ENCODE measurements at regions not wholly inside any gene's neighbourhood (a gene's known extent, or its start where the extent isn't known, plus 50 kb on each side); places are given as distances from the start of the nearest gene placed in this dataset.

DNA sequence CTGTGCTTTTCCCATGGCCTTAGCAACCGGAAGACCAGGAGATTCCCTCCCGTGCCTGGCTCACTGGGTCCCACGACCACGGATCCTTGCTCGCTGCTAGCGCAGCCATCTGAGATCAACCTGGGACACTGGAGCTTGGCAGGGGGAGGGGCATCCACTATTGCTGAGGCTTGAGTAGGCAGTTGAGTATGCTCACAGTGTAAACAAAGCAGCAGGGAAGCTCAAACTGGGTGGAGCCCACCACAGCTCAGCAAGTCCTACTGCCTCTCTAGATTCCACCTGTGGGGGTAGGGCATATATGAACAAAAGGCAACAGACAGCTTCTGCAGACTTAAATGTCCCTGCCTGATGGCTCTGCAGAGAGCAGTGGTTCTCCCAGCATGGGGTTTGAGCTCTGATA is 697.0 kb downstream of the SORCS1 start:
- H3K9ac ChIP-seq (ENCODE audit: insufficient read length, low read depth): no peak overlapping the region
- H3K36me3 ChIP-seq (ENCODE audit: insufficient read depth, insufficient read length, low read length): no peaks in the 10 kb centered on the region
- H3K4me1 ChIP-seq (ENCODE audit: insufficient read depth, insufficient read length): peaks cover 5% of the 10 kb centered on the region
- peak; percentile 23 for DNase-seq (ENCODE audit: low read depth, low spot score)
- H3K4me3 ChIP-seq (ENCODE audit: insufficient read length, low read depth): no peak overlapping the region
- no peaks in the 10 kb centered on the region for H3K9me3 ChIP-seq (ENCODE audit: insufficient read depth, low read length)
- H3K27me3 ChIP-seq (ENCODE audit: insufficient read depth, insufficient read length): no peaks in the 10 kb centered on the region
- TF ChIP-seq ZNF274 (IDR thresholded peaks at IDR 0.05; ENCODE audit: low read depth, low read length): no peak

DNA sequence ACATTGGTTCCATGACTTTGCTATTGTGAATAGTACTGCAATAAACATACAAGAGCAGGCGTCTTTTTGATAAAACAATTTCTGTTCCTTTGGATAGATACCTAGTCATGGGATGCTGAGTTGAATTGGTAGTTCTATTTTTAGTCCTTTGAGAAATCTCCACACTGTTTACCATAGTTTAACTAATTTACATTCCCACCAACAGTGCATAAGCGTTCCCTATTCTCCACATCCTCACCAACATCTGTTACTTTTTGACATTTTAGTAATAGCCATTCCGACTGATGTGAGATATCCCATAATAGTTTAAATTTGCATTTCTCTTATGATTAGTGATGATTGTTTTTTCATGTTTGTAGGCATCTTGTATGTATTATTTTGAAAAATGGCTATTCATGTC is 707.0 kb downstream of the SORCS1 start:
- Histone ChIP-seq H3K9ac (ENCODE audit: insufficient read length, low read depth) (no peak overlapping the region), H3K36me3 (ENCODE audit: insufficient read depth, insufficient read length, low read length) (no peaks in the 10 kb centered on the region), H3K27me3 (ENCODE audit: insufficient read depth, insufficient read length) (no peaks in the 10 kb centered on the region), H3K4me1 (ENCODE audit: insufficient read depth, insufficient read length) (no peaks in the 10 kb centered on the region), H3K9me3 (ENCODE audit: insufficient read depth, low read length) (no peaks in the 10 kb centered on the region), H3K4me3 (ENCODE audit: insufficient read length, low read depth) (no peak overlapping the region)
- TF ChIP-seq YY1 (IDR thresholded peaks at IDR 0.05; ENCODE audit: insufficient read depth, insufficient read length) (no peak), SUZ12 (IDR thresholded peaks at IDR 0.05; ENCODE audit: extremely low read depth, insufficient read depth, insufficient read length) (no peak), ZNF274 (IDR thresholded peaks at IDR 0.05; ENCODE audit: low read depth, low read length) (no peak)
- no peak for DNase-seq (ENCODE audit: low read depth, low spot score)

DNA sequence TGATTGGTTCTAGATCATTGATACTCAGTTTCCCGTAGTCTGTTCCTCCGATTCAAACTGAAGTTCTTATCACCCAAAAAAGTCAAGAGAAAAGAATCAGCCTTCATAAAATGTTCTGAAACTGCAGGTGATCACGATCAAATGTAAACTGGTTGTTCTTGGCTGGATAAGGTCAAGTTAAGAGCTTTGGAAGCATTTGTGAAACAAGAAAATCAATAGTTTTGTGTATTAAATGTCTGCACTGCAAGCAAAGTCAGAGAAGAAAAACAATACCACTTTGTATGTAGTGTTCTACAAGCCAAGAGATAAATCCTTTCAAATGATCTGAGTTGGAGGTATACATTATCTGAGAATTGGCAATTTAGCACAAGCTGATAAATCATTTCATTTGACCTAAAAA is 710.3 kb downstream of the SORCS1 start:
- no peak overlapping the region for H3K9ac ChIP-seq (ENCODE audit: insufficient read length, low read depth)
- H3K27me3 ChIP-seq (ENCODE audit: insufficient read depth, insufficient read length): no peaks in the 10 kb centered on the region
- H3K36me3 ChIP-seq (ENCODE audit: insufficient read depth, insufficient read length, low read length): no peaks in the 10 kb centered on the region
- no peaks in the 10 kb centered on the region for H3K4me1 ChIP-seq (ENCODE audit: insufficient read depth, insufficient read length)
- no peaks in the 10 kb centered on the region for H3K9me3 ChIP-seq (ENCODE audit: insufficient read depth, low read length)
- no peak for DNase-seq (ENCODE audit: low read depth, low spot score)
- TF ChIP-seq ZNF274 (IDR thresholded peaks at IDR 0.05; ENCODE audit: low read depth, low read length): no peak
- TF ChIP-seq SUZ12 (IDR thresholded peaks at IDR 0.05; ENCODE audit: extremely low read depth, insufficient read depth, insufficient read length): no peak
- no peak for TF ChIP-seq YY1 (IDR thresholded peaks at IDR 0.05; ENCODE audit: insufficient read depth, insufficient read length)
- H3K4me3 ChIP-seq (ENCODE audit: insufficient read length, low read depth): no peak overlapping the region

DNA sequence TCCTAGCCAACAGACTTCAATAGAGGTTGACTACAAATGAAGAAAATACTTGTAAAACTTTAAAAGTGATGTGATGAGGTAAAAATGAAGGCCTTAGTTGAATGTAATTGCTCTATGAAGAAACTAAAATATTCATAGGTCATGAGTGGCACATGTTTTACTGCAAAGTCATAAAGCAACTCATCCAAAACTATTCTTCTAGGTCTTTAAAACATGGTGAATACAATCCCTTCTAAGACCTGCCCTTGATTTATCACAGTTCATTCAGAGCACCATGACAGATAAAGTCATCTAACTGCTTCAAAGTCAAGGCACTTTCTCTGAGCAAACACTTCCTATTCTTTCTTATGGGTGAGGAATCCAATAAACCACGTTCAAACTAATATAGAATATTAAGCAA is 713.5 kb downstream of the SORCS1 start:
- Histone ChIP-seq H3K36me3 (ENCODE audit: insufficient read depth, insufficient read length, low read length) (no peaks in the 10 kb centered on the region), H3K9me3 (ENCODE audit: insufficient read depth, low read length) (no peaks in the 10 kb centered on the region), H3K27me3 (ENCODE audit: insufficient read depth, insufficient read length) (no peaks in the 10 kb centered on the region), H3K4me3 (ENCODE audit: insufficient read length, low read depth) (no peak overlapping the region), H3K9ac (ENCODE audit: insufficient read length, low read depth) (no peak overlapping the region), H3K4me1 (ENCODE audit: insufficient read depth, insufficient read length) (no peaks in the 10 kb centered on the region)
- DNase-seq (ENCODE audit: low read depth, low spot score): no peak
- no peak for TF ChIP-seq ZNF274 (IDR thresholded peaks at IDR 0.05; ENCODE audit: low read depth, low read length)

DNA sequence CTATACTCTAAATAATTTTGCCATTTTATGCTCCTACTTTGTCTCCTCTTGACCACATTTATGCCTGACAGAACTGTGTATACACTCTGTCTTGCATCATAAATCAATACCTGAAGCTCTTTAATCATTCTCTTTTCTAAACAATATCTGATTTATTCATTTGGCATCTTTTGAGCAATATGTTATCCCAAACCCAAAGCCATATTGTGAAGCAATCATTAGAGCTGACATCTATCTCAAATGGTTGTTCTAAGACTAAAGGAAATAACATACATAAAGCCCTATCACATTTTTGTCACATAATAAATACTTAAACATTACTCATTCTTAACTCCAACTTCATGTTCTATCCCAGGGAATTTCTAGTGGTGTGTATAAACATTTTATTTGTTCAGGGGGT is 717.6 kb downstream of the SORCS1 start:
- no peak for DNase-seq (ENCODE audit: low read depth, low spot score)
- no peaks in the 10 kb centered on the region for H3K9me3 ChIP-seq (ENCODE audit: insufficient read depth, low read length)
- H3K36me3 ChIP-seq (ENCODE audit: insufficient read depth, insufficient read length, low read length): no peaks in the 10 kb centered on the region
- H3K27me3 ChIP-seq (ENCODE audit: insufficient read depth, insufficient read length): no peaks in the 10 kb centered on the region
- no peak overlapping the region for H3K9ac ChIP-seq (ENCODE audit: insufficient read length, low read depth)
- TF ChIP-seq ZNF274 (IDR thresholded peaks at IDR 0.05; ENCODE audit: low read depth, low read length) (no peak), SUZ12 (IDR thresholded peaks at IDR 0.05; ENCODE audit: extremely low read depth, insufficient read depth, insufficient read length) (no peak), YY1 (IDR thresholded peaks at IDR 0.05; ENCODE audit: insufficient read depth, insufficient read length) (no peak)
- no peaks in the 10 kb centered on the region for H3K4me1 ChIP-seq (ENCODE audit: insufficient read depth, insufficient read length)
- no peak overlapping the region for H3K4me3 ChIP-seq (ENCODE audit: insufficient read length, low read depth)

DNA sequence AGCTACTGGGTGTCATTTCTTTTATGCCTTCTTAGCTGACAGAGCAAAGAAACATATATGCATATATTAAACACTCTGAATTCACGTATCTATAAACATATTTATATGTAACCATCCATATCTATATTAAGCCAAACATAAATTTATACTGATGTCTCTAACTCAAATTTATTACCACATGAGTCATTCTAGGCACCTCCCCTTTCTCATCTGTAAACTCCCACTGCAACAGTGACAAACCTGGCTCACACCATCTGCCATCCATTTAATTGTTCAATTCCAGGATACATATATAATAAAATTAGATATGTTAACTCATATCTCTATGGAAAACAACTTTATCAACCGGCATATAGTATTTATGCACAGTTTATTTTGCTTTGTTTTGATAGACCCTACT is 722.3 kb downstream of the SORCS1 start:
- Histone ChIP-seq H3K36me3 (ENCODE audit: insufficient read depth, insufficient read length, low read length) (no peaks in the 10 kb centered on the region), H3K4me3 (ENCODE audit: insufficient read length, low read depth) (no peak overlapping the region), H3K4me1 (ENCODE audit: insufficient read depth, insufficient read length) (no peaks in the 10 kb centered on the region), H3K9me3 (ENCODE audit: insufficient read depth, low read length) (no peaks in the 10 kb centered on the region), H3K27me3 (ENCODE audit: insufficient read depth, insufficient read length) (no peaks in the 10 kb centered on the region), H3K9ac (ENCODE audit: insufficient read length, low read depth) (no peak overlapping the region)
- TF ChIP-seq ZNF274 (IDR thresholded peaks at IDR 0.05; ENCODE audit: low read depth, low read length): no peak
- TF ChIP-seq SUZ12 (IDR thresholded peaks at IDR 0.05; ENCODE audit: extremely low read depth, insufficient read depth, insufficient read length): no peak
- no peak for TF ChIP-seq YY1 (IDR thresholded peaks at IDR 0.05; ENCODE audit: insufficient read depth, insufficient read length)
- DNase-seq (ENCODE audit: low read depth, low spot score): no peak

DNA sequence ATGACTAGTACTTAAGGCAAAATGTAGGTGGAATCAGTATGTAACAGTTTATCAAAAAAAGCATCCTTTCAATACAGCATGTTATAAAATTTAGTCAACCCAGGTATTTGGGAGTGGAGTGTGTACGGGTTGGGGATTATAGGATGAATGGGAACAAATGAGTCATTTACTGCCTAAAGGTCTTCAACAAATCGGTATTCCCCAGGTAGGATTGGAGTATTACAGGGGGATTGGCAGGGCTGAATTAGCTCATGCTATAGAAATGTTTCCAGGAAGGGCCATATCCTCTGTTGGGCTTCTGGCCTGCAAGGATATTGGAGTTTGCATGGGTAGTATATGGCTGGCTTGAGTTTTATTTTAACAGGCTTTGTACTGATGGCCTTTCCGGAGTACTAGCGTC is 723.7 kb downstream of the SORCS1 start:
- Histone ChIP-seq H3K36me3 (ENCODE audit: insufficient read depth, insufficient read length, low read length) (no peaks in the 10 kb centered on the region), H3K4me1 (ENCODE audit: insufficient read depth, insufficient read length) (no peaks in the 10 kb centered on the region), H3K9ac (ENCODE audit: insufficient read length, low read depth) (no peak overlapping the region), H3K9me3 (ENCODE audit: insufficient read depth, low read length) (no peaks in the 10 kb centered on the region), H3K4me3 (ENCODE audit: insufficient read length, low read depth) (no peak overlapping the region), H3K27me3 (ENCODE audit: insufficient read depth, insufficient read length) (no peaks in the 10 kb centered on the region)
- DNase-seq (ENCODE audit: low read depth, low spot score): no peak
- TF ChIP-seq ZNF274 (IDR thresholded peaks at IDR 0.05; ENCODE audit: low read depth, low read length) (no peak), YY1 (IDR thresholded peaks at IDR 0.05; ENCODE audit: insufficient read depth, insufficient read length) (no peak), SUZ12 (IDR thresholded peaks at IDR 0.05; ENCODE audit: extremely low read depth, insufficient read depth, insufficient read length) (no peak)

DNA sequence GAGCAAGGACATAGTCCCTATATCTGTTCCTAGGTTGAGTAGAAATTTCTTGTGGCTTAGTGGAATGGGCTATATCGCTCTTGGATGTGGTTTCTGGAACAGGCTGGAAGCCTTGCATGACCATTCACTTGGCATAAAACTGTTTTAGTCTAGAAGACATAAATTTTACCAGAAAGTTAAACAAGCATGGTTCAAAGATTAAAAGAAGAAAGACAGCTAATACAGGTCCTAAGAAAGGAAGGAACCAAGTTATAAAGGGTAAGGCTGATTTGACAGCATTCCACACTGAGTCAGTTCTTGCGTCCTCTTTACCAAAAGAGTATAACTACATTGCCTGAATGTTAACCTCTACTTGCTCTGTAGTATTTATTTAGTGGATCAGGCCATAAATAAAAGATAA is 724.2 kb downstream of the SORCS1 start:
- no peak for DNase-seq (ENCODE audit: low read depth, low spot score)

More for the DNA sequence above, 724.2 kb downstream of the SORCS1 start:
- H3K36me3 ChIP-seq (ENCODE audit: insufficient read depth, insufficient read length, low read length): no peaks in the 10 kb centered on the region
- TF ChIP-seq SUZ12 (IDR thresholded peaks at IDR 0.05; ENCODE audit: extremely low read depth, insufficient read depth, insufficient read length) (no peak), ZNF274 (IDR thresholded peaks at IDR 0.05; ENCODE audit: low read depth, low read length) (no peak), YY1 (IDR thresholded peaks at IDR 0.05; ENCODE audit: insufficient read depth, insufficient read length) (no peak)
- no peaks in the 10 kb centered on the region for H3K9me3 ChIP-seq (ENCODE audit: insufficient read depth, low read length)
- H3K4me3 ChIP-seq (ENCODE audit: insufficient read length, low read depth): no peak overlapping the region
- no peaks in the 10 kb centered on the region for H3K4me1 ChIP-seq (ENCODE audit: insufficient read depth, insufficient read length)
- no peaks in the 10 kb centered on the region for H3K27me3 ChIP-seq (ENCODE audit: insufficient read depth, insufficient read length)
- no peak overlapping the region for H3K9ac ChIP-seq (ENCODE audit: insufficient read length, low read depth)

Data from NT2/D1 (cell line).